Liver (tissue), 8 donors: ENCODE measurements at regions not wholly inside any gene's neighbourhood (a gene's known extent, or its start where the extent isn't known, plus 50 kb on each side); places are given as distances from the start of the nearest gene placed in this dataset.
A peak's percentile ranks its signal among the peaks of the same experiment; 100 is the strongest.

Experiments
- DNase-seq: peaks from one replicate; pipeline ENCODE4 v3.0.0-alpha.2; 2017; ENCODE audit warnings: low spot score
- H3K27ac ChIP-seq, 2 donors: one replicate each; pipeline ENCODE4 v1.7.0; 2013; ENCODE audit warnings: inconsistent platforms in 2 of 2, low read length in 2 of 2, control low read depth in 1 of 2, low read depth in 1 of 2, mild to moderate bottlenecking in 1 of 2
- H3K27me3 ChIP-seq, 4 donors: one replicate each; pipeline versions ENCODE4 v1.6.1 to v1.7.0; 2013; ENCODE audit warnings: low read length in 3 of 4, inconsistent platforms in 1 of 4, mild to moderate bottlenecking in 1 of 4, moderate library complexity in 1 of 4; ENCODE audit not compliant: control insufficient read depth in 4 of 4, insufficient read depth in 4 of 4
- H3K36me3 ChIP-seq, 4 donors: one replicate each; pipeline versions ENCODE4 v1.6.1 to v1.7.0; 2013; ENCODE audit warnings: low read length in 3 of 4, mild to moderate bottlenecking in 3 of 4, low read depth in 1 of 4, moderate library complexity in 1 of 4; ENCODE audit not compliant: control insufficient read depth in 4 of 4, insufficient read depth in 3 of 4
- H3K4me1 ChIP-seq, 4 donors: one replicate each; pipeline versions ENCODE4 v1.6.1 to v1.7.0; 2013; ENCODE audit warnings: low read length in 3 of 4, mild to moderate bottlenecking in 3 of 4, moderate library complexity in 1 of 4; ENCODE audit not compliant: control insufficient read depth in 4 of 4, insufficient read depth in 4 of 4
- H3K4me3 ChIP-seq, 3 donors: one replicate each; pipeline versions ENCODE4 v1.6.1 to v1.7.0; 2013; ENCODE audit warnings: low read length in 3 of 3, control low read depth in 1 of 3, low read depth in 1 of 3, mild to moderate bottlenecking in 1 of 3
- H3K9ac ChIP-seq, 2 donors: one replicate each; pipeline ENCODE4 v1.7.0; 2013; ENCODE audit warnings: low read length in 2 of 2, mild to moderate bottlenecking in 2 of 2, moderate library complexity in 2 of 2, control low read depth in 1 of 2, low read depth in 1 of 2
- H3K9me3 ChIP-seq, 4 donors: one replicate each; pipeline versions ENCODE4 v1.6.1 to v1.7.0; 2013; ENCODE audit warnings: low read length in 3 of 4; ENCODE audit not compliant: control insufficient read depth in 4 of 4
- ATF3 ChIP-seq: IDR thresholded peaks from 2 replicates; pipeline ENCODE4 v1.6.1; 2016; ENCODE audit warnings: antibody characterized with exemption
- CTCF ChIP-seq: fragments of 150-350 bp; IDR thresholded peaks from 2 replicates; pipeline ENCODE4 v1.5.1; 2017; ENCODE audit warnings: improper control_type of control experiment, low read depth, low read length; ENCODE audit not compliant: missing input control
- FOXA1 ChIP-seq: IDR thresholded peaks from 2 replicates; pipeline ENCODE4 v1.6.1; 2016; ENCODE audit warnings: antibody characterized with exemption
- FOXA2 ChIP-seq: IDR thresholded peaks from 2 replicates; pipeline ENCODE4 v1.6.1; 2016; ENCODE audit warnings: antibody characterized with exemption
- GABPA ChIP-seq, 2 donors: IDR thresholded peaks in 1 of 2; conservative IDR thresholded peaks in 1 of 2; 2 replicates each; pipeline ENCODE4 v1.6.1; 2016; ENCODE audit warnings: antibody characterized with exemption in 2 of 2, mild to moderate bottlenecking in 1 of 2, moderate library complexity in 1 of 2
- HNF4A ChIP-seq, 2 donors: conservative IDR thresholded peaks; 2 replicates each; pipeline ENCODE4 v1.6.1; 2016; ENCODE audit warnings: antibody characterized with exemption in 2 of 2, mild to moderate bottlenecking in 2 of 2
- HNF4G ChIP-seq: IDR thresholded peaks from 2 replicates; pipeline ENCODE4 v1.6.1; 2016; ENCODE audit warnings: antibody characterized with exemption
- JUND ChIP-seq, 2 donors: IDR thresholded peaks; 2 replicates each; pipeline ENCODE4 v1.6.1; 2016; ENCODE audit warnings: antibody characterized with exemption in 2 of 2
- MAX ChIP-seq: IDR thresholded peaks from 2 replicates; pipeline ENCODE4 v1.6.1; 2016; ENCODE audit warnings: antibody characterized with exemption
- NR2F2 ChIP-seq: IDR thresholded peaks from 2 replicates; pipeline ENCODE4 v1.6.1; 2016; ENCODE audit warnings: antibody characterized with exemption
- RAD21 ChIP-seq, 2 donors: IDR thresholded peaks; 2 replicates each; pipeline ENCODE4 v1.6.1; 2016; ENCODE audit warnings: antibody characterized with exemption in 2 of 2, mild to moderate bottlenecking in 2 of 2
- RXRA ChIP-seq, 2 donors: IDR thresholded peaks; 2 replicates each; pipeline ENCODE4 v1.6.1; 2017 to 2018; ENCODE audit warnings: antibody characterized with exemption in 2 of 2, mild to moderate bottlenecking in 1 of 2
- TAF1 ChIP-seq: conservative IDR thresholded peaks from 2 replicates; pipeline ENCODE4 v1.6.1; 2016; ENCODE audit warnings: antibody characterized with exemption, mild to moderate bottlenecking
- YY1 ChIP-seq: IDR thresholded peaks from 2 replicates; pipeline ENCODE4 v1.6.1; 2016; ENCODE audit warnings: antibody characterized with exemption, mild to moderate bottlenecking
- ZBTB33 ChIP-seq: IDR thresholded peaks from 2 replicates; pipeline ENCODE4 v1.6.1; 2016; ENCODE audit warnings: antibody characterized with exemption
- WGBS: extraction: QIAGEN DNeasy Blood & Tissue Kit; methylation state at CpG from one replicate; pipeline ENCODE4 v1.1.7; 2013; 5-methylcytosine and 5-hydroxymethylcytosine counted together
- donor health status: healthy.
- donor health status: healthy.
- donor health status: healthy.
- donor health status: healthy.
- donor health status: healthy.

GRCh38 chr16:86249631-86250030 is 260.7 kb upstream of the FOXF1 start:
- DNase-seq = no peak
- H3K4me1 ChIP-seq = no peaks in the 10 kb centered on the region
- H3K9me3 ChIP-seq = peaks cover 0 to 5% (median 0%) of the 10 kb centered on the region in 4 donors
- TF ChIP-seq ZBTB33 = no peak
- no peak for TF ChIP-seq FOXA1
- no peak for TF ChIP-seq MAX
- TF ChIP-seq FOXA2 = no peak
- TF ChIP-seq HNF4A (conservative IDR thresholded peaks at IDR 0.05) = no peak
- no peak for TF ChIP-seq TAF1
- no peak for TF ChIP-seq CTCF
- TF ChIP-seq GABPA (IDR thresholded peaks at IDR 0.05 in 1 of 2, conservative IDR thresholded peaks at IDR 0.05 in 1 of 2) = no peak
- no peak for TF ChIP-seq RXRA (IDR thresholded peaks at IDR 0.05)
- TF ChIP-seq RAD21 (IDR thresholded peaks at IDR 0.05) = no peak
- TF ChIP-seq HNF4G = no peak
- no peak for TF ChIP-seq ATF3
- TF ChIP-seq JUND (IDR thresholded peaks at IDR 0.05) = no peak
- no peak overlapping the region for H3K4me3 ChIP-seq
- no peaks in the 10 kb centered on the region for H3K36me3 ChIP-seq
- no peaks in the 10 kb centered on the region for H3K27me3 ChIP-seq
- 81% methylated on average over 6 of the region's 6 CpGs for WGBS
- no peak overlapping the region for H3K27ac ChIP-seq
- no peak overlapping the region for H3K9ac ChIP-seq

- no peak for DNase-seq
- Histone ChIP-seq H3K9ac (no peak overlapping the region), H3K4me3 (no peak overlapping the region), H3K27ac (no peak overlapping the region), H3K9me3 (peaks cover 0 to 5% (median 2%) of the 10 kb centered on the region in 4 donors), H3K27me3 (peaks cover 0 to 4% (median 0%) of the 10 kb centered on the region in 4 donors), H3K36me3 (no peaks in the 10 kb centered on the region), H3K4me1 (no peaks in the 10 kb centered on the region)
- TF ChIP-seq NR2F2 = no peak
- no peak for TF ChIP-seq TAF1
- TF ChIP-seq MAX = no peak
- TF ChIP-seq FOXA1 = no peak
- TF ChIP-seq RXRA (IDR thresholded peaks at IDR 0.05) = no peak
- WGBS = 77% methylated on average over 9 of the region's 9 CpGs
Measured at GRCh38 chr16:86251682-86252081, 258.6 kb upstream of the FOXF1 start.

- Histone ChIP-seq H3K9me3 (peaks cover 0 to 6% (median 2%) of the 10 kb centered on the region in 4 donors), H3K27ac (no peak overlapping the region), H3K36me3 (no peaks in the 10 kb centered on the region), H3K9ac (no peak overlapping the region), H3K4me3 (no peak overlapping the region), H3K27me3 (peaks cover 0 to 4% (median 0%) of the 10 kb centered on the region in 4 donors), H3K4me1 (no peaks in the 10 kb centered on the region)
- TF ChIP-seq HNF4G = no peak
- TF ChIP-seq RAD21 (IDR thresholded peaks at IDR 0.05) = peak; percentile 22 to 58
- no peak for TF ChIP-seq YY1
- peak; percentile 5 for TF ChIP-seq CTCF
- 32% methylated on average over 6 of the region's 6 CpGs for WGBS
- DNase-seq = no peak
Measured at GRCh38 chr16:86252596-86252995, 257.7 kb upstream of the FOXF1 start.
